ENCODE measurements at regions not wholly inside any gene's neighbourhood (a gene's known extent, or its start where the extent isn't known, plus 50 kb on each side); places are given as distances from the start of the nearest gene placed in this dataset.

DNA sequence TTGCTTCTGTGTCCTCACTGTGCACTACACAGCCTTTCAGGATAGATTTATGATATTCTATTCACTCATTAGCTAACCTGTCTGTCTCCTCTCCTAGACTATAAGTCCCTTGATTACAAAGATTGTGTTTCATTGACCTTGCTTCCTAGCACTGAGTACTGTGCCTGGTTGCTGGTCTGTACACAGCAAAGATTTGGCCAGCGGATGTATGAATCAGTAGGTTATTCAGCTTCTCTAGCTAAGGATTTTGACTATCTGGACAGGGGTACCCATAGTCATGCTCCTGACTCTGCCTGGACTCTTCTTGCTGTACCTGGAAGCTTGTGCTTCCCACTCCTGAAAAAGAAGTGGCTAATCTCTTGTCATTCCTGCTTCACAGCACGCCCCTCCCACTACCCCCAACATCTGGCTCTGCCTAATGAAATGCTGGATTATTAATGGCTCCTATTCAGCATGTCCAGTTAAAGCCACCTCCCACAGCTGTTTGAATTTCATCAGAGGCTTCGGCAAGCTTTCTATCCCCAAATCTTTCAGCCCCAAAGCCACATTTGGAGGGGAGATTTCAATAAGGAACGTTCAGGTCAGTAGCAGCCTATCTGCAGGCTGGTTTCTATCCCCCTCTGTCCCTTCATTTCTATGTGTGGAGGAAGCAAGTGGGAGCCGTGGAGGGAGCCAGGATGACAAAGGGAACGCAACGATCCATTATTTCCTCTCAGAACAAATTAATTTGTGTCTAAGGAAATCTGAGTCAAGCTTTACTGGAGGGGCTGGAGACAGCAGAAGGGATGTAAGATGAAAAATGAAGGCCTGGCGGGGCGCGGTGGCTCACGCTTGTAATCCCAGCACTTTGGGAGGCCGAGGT is 64.8 kb upstream of the PPM1J start:
- no peak for DNase-seq

DNA sequence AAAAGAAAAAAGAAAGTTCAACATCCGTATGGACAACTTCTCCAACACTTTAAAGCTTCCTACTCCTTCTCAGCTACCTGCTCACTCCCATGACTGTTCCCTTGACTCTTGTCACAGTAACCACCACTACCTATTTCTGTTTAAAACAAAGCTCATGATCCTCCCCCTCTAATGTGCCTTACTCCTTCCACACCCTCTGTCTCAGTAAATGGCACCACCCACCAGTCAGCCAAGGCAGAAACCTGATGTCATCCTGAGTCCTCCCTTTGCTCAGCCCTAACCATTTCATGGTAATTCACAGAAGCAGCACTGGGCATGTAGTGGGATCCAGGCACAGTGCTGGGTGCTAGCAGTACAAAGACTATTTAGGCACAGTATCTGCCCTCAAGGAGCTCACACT is 63.0 kb upstream of the PPM1J start:
- no peak for DNase-seq

DNA sequence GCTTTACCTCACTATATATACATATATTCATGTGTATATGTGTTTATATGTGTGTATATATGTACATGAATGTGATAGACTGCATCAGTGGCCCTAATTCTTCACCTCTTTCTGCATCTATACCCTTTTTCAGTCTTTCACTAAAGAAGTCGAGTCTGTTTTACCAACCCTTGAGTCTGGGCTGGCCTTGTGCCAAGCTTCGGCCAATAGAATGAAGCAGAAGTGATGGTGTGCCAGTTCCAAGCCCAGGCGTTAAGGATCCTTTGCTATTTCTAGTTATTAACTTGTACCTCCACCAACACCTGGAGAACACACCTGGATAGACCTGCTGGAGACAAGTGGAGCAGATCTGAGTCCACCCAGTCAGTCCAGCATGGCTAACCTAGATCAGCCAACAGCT is 61.6 kb upstream of the PPM1J start:
- no peak for DNase-seq

DNA sequence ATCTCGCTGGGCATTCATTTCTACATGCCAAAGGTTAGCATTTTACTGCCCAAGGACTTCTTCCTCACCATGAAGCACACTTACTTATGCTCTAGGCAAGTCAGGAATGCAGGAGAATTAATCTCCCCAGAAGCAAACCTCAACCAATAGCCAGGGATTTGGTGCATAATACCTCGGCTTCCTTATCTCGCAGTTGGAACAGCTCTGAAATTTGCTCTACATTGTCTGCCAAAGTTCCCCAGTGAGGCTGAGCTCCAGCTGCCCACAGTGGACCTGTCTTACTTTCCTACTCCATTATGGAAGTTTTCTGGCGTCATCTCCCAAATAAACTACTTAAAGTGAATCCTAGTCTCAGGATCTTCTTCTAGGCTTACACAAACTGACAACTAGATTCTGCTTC is 57.6 kb upstream of the PPM1J start:
- DNase-seq = no peak

GRCh38 chr1:112770724-112771123 is 55.6 kb upstream of the PPM1J start:
- DNase-seq = no peak

GRCh38 chr1:112769611-112770010 is 54.5 kb upstream of the PPM1J start:
- DNase-seq = no peak

GRCh38 chr1:112767646-112768045 is 52.5 kb upstream of the PPM1J start:
- no peak for DNase-seq
